Panc1 (cell line): ENCODE measurements at regions not wholly inside any gene's neighbourhood (a gene's known extent, or its start where the extent isn't known, plus 50 kb on each side); places are given as distances from the start of the nearest gene placed in this dataset.
"Not testable (repeated sequence)": the region's sequence is repeated elsewhere in the genome, so short reads cannot be mapped to it uniquely, and the experiment has no call there.

Experiments used
- ATAC-seq: fragments of 200-7000 bp; cut with Tn5 transposase; 2 replicates; pipeline ENCODE4 v1.9.1; 2020; ENCODE audit warnings: mild to moderate bottlenecking, moderate library complexity
- BruUV-seq: library from RNA; stranded (reverse); fragments of 400-500 nt; replicated peaks from 2 replicates; lab custom pipeline; 2021; lab: Mats Ljungman, UMichigan
- CTCF ChIA-PET: fragments of 300-600 bp; sonication (Branson Sonifier 250); formaldehyde crosslinking; loops from one replicate; lab custom pipeline; 2022; ENCODE audit warnings: antibody characterized with exemption; lab: Charles Lee
- POLR2A ChIA-PET: fragments of 300-600 bp; sonication (Branson Sonifier 250); formaldehyde crosslinking; loops from one replicate; lab custom pipeline; 2022; ENCODE audit warnings: antibody characterized with exemption; lab: Charles Lee
- DNase-seq: peaks from one replicate; pipeline ENCODE4 v3.0.0-alpha.2; 2010; ENCODE audit warnings: low read depth, low spot score
- H3K27ac ChIP-seq: 2 replicates; pipeline ENCODE4 v1.5.1; 2011; ENCODE audit warnings: mild to moderate bottlenecking, low read length, inconsistent platforms
- H3K27me3 ChIP-seq: fragments of 200-500 bp; sonication (Bioruptor generic); 2 replicates; pipeline ENCODE4 v1.6.0; 2014; ENCODE audit warnings: low read length, inconsistent platforms; ENCODE audit not compliant: control insufficient read depth, insufficient read depth
- H3K36me3 ChIP-seq: fragments of 200-500 bp; sonication (Bioruptor generic); 2 replicates; pipeline ENCODE4 v1.5.1; 2014; ENCODE audit warnings: inconsistent platforms, mild to moderate bottlenecking, low read length, moderate library complexity; ENCODE audit not compliant: control insufficient read depth, insufficient read depth
- H3K4me1 ChIP-seq: 2 replicates; pipeline ENCODE4 v1.5.1; 2011; ENCODE audit warnings: inconsistent platforms, mild to moderate bottlenecking, low read length, moderate library complexity; ENCODE audit not compliant: control insufficient read depth, insufficient read depth
- H3K4me3 ChIP-seq, 2 experiments: 2 replicates each; pipeline ENCODE4 v1.5.1; 2011 to 2012; ENCODE audit warnings: low read depth in 2 of 2, low read length in 2 of 2, mild to moderate bottlenecking in 2 of 2, inconsistent platforms in 1 of 2, moderate library complexity in 1 of 2
- H3K9me3 ChIP-seq: fragments of 200-500 bp; sonication (Bioruptor generic); 2 replicates; pipeline ENCODE4 v1.5.1; 2014; ENCODE audit warnings: low read depth, mild to moderate bottlenecking, inconsistent platforms, low read length, moderate library complexity; ENCODE audit not compliant: control insufficient read depth, insufficient read depth
- POLR2AphosphoS5 ChIP-seq: IDR thresholded peaks from 2 replicates; pipeline ENCODE4 v1.6.1; 2012; ENCODE audit warnings: mild to moderate bottlenecking, low read depth, low read length, moderate library complexity
- SIN3A ChIP-seq: IDR thresholded peaks from 2 replicates; pipeline ENCODE4 v1.6.1; 2012; ENCODE audit warnings: low read depth, mild to moderate bottlenecking, low read length, moderate library complexity, borderline replicate concordance; ENCODE audit not compliant: insufficient read depth
- TCF7L2 ChIP-seq: IDR thresholded peaks from 2 replicates; pipeline ENCODE4 v1.6.1; 2011; ENCODE audit warnings: mild to moderate bottlenecking, low read depth, low read length, inconsistent platforms
- in situ Hi-C: cut with HindIII; loops from 2 replicates; pipeline ENCODE4 v1.10.0; 2016; ENCODE audit warnings: low sequenced_read_pairs, low pct_unique_long_range_greater_than_20kb
- intact Hi-C: fragments of 100-400 bp; cut with micrococcal nuclease; formaldehyde crosslinking; loops from one replicate; pipeline ENCODE4 v1.10.0; 2022; ENCODE audit not compliant: unreplicated experiment
- TF ChIP-seq, protein P1 (sequence below): fragments of 450-650 bp; IDR thresholded peaks from 2 replicates; pipeline ENCODE4 v1.5.1; 2017; ENCODE audit warnings: mild to moderate bottlenecking
- TF ChIP-seq, protein P2 (sequence below), 2 experiments: IDR thresholded peaks; 2 replicates each; pipeline ENCODE4 v1.6.1; 2011 to 2012; ENCODE audit warnings: low read depth in 2 of 2, control low read depth in 1 of 2, low read length in 1 of 2, mild to moderate bottlenecking in 1 of 2, moderate library complexity in 1 of 2; ENCODE audit not compliant: insufficient read depth in 1 of 2

DNA sequence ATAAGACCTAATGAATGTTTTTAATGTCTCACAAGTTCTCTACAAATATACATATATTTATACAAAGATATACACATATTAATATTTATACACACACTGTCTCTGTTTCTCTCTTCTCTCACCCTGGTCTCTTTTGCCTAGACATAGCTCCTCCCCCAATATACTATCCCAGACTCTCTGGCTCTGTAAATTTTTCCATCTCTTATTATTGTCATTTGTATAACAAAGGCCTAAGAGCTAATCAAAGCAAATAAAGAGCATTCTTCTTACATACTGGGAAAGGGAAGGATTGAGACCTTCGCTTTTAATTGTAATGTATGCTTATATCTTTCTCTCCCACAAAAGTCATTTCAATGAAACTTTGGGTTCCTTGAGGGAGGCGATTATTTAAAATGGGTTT is 318.1 kb downstream of the ADAMTS20 start:
- in situ Hi-C loops, result no loop called here
- H3K36me3 ChIP-seq, result no peaks in the 10 kb centered on the region
- H3K27ac ChIP-seq, result no peak overlapping the region
- no peak for ATAC-seq
- TF ChIP-seq, protein P1, sequence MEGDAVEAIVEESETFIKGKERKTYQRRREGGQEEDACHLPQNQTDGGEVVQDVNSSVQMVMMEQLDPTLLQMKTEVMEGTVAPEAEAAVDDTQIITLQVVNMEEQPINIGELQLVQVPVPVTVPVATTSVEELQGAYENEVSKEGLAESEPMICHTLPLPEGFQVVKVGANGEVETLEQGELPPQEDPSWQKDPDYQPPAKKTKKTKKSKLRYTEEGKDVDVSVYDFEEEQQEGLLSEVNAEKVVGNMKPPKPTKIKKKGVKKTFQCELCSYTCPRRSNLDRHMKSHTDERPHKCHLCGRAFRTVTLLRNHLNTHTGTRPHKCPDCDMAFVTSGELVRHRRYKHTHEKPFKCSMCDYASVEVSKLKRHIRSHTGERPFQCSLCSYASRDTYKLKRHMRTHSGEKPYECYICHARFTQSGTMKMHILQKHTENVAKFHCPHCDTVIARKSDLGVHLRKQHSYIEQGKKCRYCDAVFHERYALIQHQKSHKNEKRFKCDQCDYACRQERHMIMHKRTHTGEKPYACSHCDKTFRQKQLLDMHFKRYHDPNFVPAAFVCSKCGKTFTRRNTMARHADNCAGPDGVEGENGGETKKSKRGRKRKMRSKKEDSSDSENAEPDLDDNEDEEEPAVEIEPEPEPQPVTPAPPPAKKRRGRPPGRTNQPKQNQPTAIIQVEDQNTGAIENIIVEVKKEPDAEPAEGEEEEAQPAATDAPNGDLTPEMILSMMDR, result no peak
- TF ChIP-seq, protein P2, sequence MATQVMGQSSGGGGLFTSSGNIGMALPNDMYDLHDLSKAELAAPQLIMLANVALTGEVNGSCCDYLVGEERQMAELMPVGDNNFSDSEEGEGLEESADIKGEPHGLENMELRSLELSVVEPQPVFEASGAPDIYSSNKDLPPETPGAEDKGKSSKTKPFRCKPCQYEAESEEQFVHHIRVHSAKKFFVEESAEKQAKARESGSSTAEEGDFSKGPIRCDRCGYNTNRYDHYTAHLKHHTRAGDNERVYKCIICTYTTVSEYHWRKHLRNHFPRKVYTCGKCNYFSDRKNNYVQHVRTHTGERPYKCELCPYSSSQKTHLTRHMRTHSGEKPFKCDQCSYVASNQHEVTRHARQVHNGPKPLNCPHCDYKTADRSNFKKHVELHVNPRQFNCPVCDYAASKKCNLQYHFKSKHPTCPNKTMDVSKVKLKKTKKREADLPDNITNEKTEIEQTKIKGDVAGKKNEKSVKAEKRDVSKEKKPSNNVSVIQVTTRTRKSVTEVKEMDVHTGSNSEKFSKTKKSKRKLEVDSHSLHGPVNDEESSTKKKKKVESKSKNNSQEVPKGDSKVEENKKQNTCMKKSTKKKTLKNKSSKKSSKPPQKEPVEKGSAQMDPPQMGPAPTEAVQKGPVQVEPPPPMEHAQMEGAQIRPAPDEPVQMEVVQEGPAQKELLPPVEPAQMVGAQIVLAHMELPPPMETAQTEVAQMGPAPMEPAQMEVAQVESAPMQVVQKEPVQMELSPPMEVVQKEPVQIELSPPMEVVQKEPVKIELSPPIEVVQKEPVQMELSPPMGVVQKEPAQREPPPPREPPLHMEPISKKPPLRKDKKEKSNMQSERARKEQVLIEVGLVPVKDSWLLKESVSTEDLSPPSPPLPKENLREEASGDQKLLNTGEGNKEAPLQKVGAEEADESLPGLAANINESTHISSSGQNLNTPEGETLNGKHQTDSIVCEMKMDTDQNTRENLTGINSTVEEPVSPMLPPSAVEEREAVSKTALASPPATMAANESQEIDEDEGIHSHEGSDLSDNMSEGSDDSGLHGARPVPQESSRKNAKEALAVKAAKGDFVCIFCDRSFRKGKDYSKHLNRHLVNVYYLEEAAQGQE (IDR thresholded peaks at IDR 0.05; ENCODE audit: insufficient read depth in 1 of 2, low read depth in 2 of 2, low read length in 1 of 2), result no peak
- no peak for TF ChIP-seq TCF7L2
- TF ChIP-seq POLR2AphosphoS5, result no peak
- TF ChIP-seq SIN3A, result no peak
- H3K4me3 ChIP-seq, result no peak overlapping the region
- H3K9me3 ChIP-seq, result no peaks in the 10 kb centered on the region
- intact Hi-C loops, result no loop called here
- no peaks in the 10 kb centered on the region for H3K4me1 ChIP-seq
- DNase-seq, result no peak
- BruUV-seq, result no TSS peak
- H3K27me3 ChIP-seq, result no peaks in the 10 kb centered on the region
- POLR2A ChIA-PET, result no interaction called here
- CTCF ChIA-PET, result no interaction called here

DNA sequence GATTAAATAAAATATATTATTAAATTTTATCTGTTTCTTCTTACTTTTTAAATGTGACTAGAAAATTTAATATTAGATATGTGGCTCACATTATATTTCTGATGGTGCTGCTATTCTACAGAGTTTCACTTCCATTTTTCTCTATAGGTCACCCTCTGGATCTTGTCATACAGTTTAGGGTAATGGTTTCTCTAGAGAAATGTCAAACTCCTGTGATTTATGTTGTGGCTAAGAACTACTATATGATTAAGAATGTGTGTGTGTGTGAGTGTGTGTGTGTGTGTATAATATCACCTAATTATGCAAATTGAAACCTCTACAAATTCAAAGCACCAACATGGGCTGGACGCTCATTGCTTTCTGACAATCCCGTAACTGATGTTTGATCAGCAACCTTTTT is 325.9 kb downstream of the ADAMTS20 start:
- no peaks in the 10 kb centered on the region for H3K9me3 ChIP-seq
- DNase-seq, result no peak
- no peaks in the 10 kb centered on the region for H3K27me3 ChIP-seq
- no peaks in the 10 kb centered on the region for H3K36me3 ChIP-seq
- in situ Hi-C loops (no loop called here), intact Hi-C loops (no loop called here)
- H3K27ac ChIP-seq, result no peak overlapping the region
- no TSS peak for BruUV-seq
- TF ChIP-seq POLR2AphosphoS5 (no peak), SIN3A (no peak), TCF7L2 (no peak)
- TF ChIP-seq, protein P1, result no peak
- TF ChIP-seq, protein P2 (IDR thresholded peaks at IDR 0.05; ENCODE audit: insufficient read depth in 1 of 2, low read depth in 2 of 2, low read length in 1 of 2), result no peak
- CTCF ChIA-PET, result no interaction called here
- no peak overlapping the region for H3K4me3 ChIP-seq
- POLR2A ChIA-PET, result no interaction called here
- ATAC-seq, result no peak
- H3K4me1 ChIP-seq, result no peaks in the 10 kb centered on the region

DNA sequence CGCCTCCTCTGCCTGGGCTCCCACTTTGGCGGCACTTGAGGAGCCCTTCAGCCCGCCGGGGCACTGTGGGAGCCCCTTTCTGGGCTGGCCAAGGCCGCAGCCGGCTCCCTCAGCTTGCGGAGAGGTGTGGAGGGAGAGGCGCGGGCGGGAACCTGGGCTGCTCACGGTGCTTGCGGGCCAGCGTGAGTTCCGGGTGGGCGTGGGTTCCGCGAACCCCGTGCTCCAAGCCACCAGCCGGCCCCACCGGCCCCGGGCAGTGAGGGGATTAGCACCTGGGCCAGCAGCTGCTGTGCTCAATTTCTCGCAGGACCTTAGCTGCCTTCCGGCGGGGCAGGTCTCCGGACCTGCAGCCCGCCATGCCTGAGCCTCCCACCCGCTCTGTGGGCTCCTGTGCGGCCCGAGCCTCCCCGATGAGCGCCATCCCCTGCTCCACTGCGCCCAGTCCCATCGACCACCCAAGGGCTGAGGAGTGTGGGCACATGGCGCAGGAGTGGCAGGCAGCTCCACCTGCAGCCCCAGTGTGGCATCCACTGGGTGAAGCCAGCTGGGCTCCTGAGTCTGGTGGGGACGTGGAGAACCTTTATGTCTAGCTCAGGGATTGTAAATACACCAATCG is 327.7 kb downstream of the ADAMTS20 start:
- in situ Hi-C loops, ATAC-seq, POLR2A ChIA-PET, H3K27ac ChIP-seq, H3K4me3 ChIP-seq, intact Hi-C loops, BruUV-seq, H3K36me3 ChIP-seq, H3K4me1 ChIP-seq, CTCF ChIA-PET, H3K27me3 ChIP-seq, DNase-seq, H3K9me3 ChIP-seq: not testable (repeated sequence)
